ENCODE measurements at regions not wholly inside any gene's neighbourhood (a gene's known extent, or its start where the extent isn't known, plus 50 kb on each side); places are given as distances from the start of the nearest gene placed in this dataset.
A peak's percentile ranks its signal among the peaks of the same experiment; 100 is the strongest.

DNA sequence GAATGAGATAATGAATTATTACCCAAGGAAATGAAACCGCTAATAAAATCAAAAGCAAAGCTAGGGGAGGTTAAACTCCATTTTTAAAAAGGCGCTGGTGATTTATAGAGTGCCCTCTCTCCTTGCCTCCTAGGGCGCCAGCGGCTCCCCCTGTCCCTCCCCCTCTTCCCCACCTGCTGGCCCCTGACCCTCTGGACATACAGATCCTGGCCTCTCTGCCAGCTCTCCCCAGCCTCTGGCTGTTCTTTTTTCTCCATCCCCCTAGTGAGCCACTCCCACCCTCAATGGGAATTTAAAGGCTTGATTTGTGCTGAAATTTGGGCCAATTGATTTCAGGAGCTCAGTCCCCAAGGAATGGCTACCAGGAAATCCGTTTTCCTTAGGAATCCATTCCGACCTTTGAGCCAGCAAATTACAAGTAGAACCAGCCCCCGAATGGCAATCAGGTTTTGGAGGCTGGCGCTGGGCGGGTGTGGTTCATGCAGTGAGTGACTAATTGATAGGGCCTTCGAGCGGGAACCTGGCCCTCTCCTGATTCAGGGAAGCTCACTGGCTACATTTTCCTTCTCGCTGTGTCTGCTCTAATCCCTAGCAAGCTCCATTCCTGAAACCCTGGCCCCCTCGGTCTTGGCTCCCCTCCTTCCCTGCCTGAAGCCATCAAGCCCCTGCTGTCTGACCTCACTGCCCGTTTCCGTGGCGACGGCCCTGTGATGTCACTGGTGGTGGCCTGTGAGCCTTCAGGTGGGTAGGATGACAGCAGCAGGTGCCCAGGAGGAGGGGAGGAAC, 141.9 kb upstream of the SDK2 start:
- no peaks in the 10 kb centered on the region for H3K79me2 ChIP-seq (ENCODE audit: control insufficient read depth, insufficient read depth, low read length)
- no peak overlapping the region for H2BK15ac ChIP-seq (replicated peaks; ENCODE audit: low read depth)
- no peak overlapping the region for H3K56ac ChIP-seq (ENCODE audit: low read length)
- no peaks in the 10 kb centered on the region for H3K36me3 ChIP-seq (ENCODE audit: control insufficient read depth, insufficient read depth, low read length)
- no peak overlapping the region for H4K5ac ChIP-seq (ENCODE audit: low read length)
- no peak overlapping the region for H2BK120ac ChIP-seq (ENCODE audit: low read depth, low read length)
- H3K27ac ChIP-seq (ENCODE audit: low read depth, low read length), result no peak overlapping the region
- H3K27me3 ChIP-seq (ENCODE audit: insufficient read depth, low read length, poor library complexity), result no peaks in the 10 kb centered on the region
- H3K23ac ChIP-seq (ENCODE audit: low read length), result no peak overlapping the region
- peak; percentile 70 for DNase-seq
- peaks cover 1% of the 10 kb centered on the region for H3K4me1 ChIP-seq (ENCODE audit: control insufficient read depth, low read depth, low read length)
- H3K4ac ChIP-seq (ENCODE audit: low read depth, low read length), result no peak overlapping the region
- H3K9ac ChIP-seq (ENCODE audit: low read length), result no peak overlapping the region
- no CpG with 5 or more reads among the region's 17 CpGs for whole genome bisulfite sequencing (ENCODE audit: extremely low coverage, insufficient coverage, low lambda C conversion rate)
- H4K8ac ChIP-seq (ENCODE audit: low read depth, low read length), result no peak overlapping the region
- H3K79me1 ChIP-seq (ENCODE audit: low read length), result no peaks in the 10 kb centered on the region
- H3K18ac ChIP-seq (ENCODE audit: low read length), result no peak overlapping the region
- no peak overlapping the region for H3K4me2 ChIP-seq (ENCODE audit: low read length)
- H2BK5ac ChIP-seq (ENCODE audit: low read length), result no peak overlapping the region
- H2AK5ac ChIP-seq (ENCODE audit: low read length), result no peak overlapping the region
- H3K4me3 ChIP-seq (ENCODE audit: low read length), result no peak overlapping the region

DNA sequence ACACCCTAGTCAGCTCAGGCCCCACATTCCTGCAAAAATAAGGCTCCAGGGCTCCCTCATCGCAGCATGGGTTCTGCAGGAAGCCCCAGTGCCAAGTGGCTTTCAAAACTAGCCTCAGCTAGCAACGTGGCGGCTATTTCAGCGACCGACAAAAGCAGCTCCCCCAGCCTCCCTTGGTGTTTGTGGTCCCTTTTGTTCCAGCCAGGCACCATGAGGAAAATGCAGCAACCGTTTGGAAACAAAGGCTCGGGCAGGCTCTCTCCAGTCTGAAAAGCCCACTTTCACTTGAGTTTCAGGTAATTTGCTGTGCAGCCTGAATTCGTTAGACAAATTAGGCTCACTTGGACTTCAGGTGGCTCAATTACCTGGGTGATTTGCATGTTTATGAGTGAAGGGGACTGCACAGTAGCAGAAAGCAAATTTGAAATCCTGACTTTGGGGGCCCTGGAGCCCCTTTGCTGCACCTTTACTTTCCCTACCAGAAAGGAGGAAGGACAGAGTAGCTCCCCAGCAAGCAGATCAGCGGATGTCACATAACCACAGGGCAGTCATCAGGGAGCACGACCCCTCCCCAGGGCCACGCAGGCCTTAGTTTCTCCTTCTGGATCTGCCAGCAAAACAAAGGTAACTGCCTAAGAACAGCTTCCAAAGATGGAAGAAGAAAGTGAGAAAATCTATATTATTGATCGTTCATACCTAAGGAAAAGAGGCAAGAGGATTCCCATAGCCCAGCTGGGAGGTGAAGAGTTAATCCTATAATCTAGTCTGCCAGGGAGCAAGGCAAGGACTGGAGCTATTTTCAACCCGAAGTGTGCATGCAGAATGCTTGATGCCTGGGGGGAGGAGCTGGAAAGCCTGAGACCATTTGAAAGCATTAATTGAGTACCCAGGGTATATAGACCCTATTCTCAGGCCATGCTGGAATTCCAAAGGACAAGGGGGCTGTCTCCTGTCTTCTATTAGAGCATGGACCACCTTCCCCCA, 143.1 kb upstream of the SDK2 start:
- H3K27ac ChIP-seq (ENCODE audit: low read depth, low read length), result peak overlapping the region; percentile 8
- DNase-seq, result peak; percentile 13

DNA sequence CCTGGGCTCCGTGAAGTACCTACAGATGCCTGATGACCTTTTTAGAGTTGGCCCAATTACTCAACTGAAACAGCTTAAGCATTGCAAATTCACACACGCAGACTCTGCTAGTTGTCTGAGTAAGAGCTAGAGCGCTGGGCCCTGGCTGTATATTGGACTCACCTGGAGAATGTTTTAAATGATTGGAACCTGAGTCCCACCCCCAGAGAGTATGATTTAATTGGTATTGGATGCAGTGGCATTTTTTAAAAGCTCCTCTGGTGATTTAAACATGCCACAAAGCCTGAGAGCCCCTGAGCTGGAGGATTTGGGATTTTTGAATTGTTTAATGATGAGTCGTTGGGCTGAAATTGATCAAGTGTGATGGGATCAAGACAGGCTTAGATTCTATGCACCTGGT, 143.9 kb upstream of the SDK2 start:
- Histone ChIP-seq H2AK5ac (ENCODE audit: low read length) (no peak overlapping the region), H3K4me2 (ENCODE audit: low read length) (no peak overlapping the region), H3K9ac (ENCODE audit: low read length) (no peak overlapping the region), H3K79me1 (ENCODE audit: low read length) (no peaks in the 10 kb centered on the region), H2BK15ac (replicated peaks; ENCODE audit: low read depth) (no peak overlapping the region), H3K23ac (ENCODE audit: low read length) (no peak overlapping the region), H3K27ac (ENCODE audit: low read depth, low read length) (no peak overlapping the region), H4K5ac (ENCODE audit: low read length) (no peak overlapping the region), H3K56ac (ENCODE audit: low read length) (no peak overlapping the region), H2BK5ac (ENCODE audit: low read length) (no peak overlapping the region), H3K27me3 (ENCODE audit: insufficient read depth, low read length, poor library complexity) (no peaks in the 10 kb centered on the region), H4K8ac (ENCODE audit: low read depth, low read length) (no peak overlapping the region), H3K36me3 (ENCODE audit: control insufficient read depth, insufficient read depth, low read length) (no peaks in the 10 kb centered on the region), H3K4me3 (ENCODE audit: low read length) (no peak overlapping the region), H2BK120ac (ENCODE audit: low read depth, low read length) (no peak overlapping the region), H3K4me1 (ENCODE audit: control insufficient read depth, low read depth, low read length) (peaks cover 1% of the 10 kb centered on the region), H3K18ac (ENCODE audit: low read length) (no peak overlapping the region), H3K79me2 (ENCODE audit: control insufficient read depth, insufficient read depth, low read length) (no peaks in the 10 kb centered on the region), H3K4ac (ENCODE audit: low read depth, low read length) (no peak overlapping the region)
- no CpG with 5 or more reads among the region's 4 CpGs for WGBS (ENCODE audit: extremely low coverage, insufficient coverage, low lambda C conversion rate)
- DNase-seq, result peak; percentile 13

More for the DNA sequence above, 143.1 kb upstream of the SDK2 start:
- no peak overlapping the region for H3K4ac ChIP-seq (ENCODE audit: low read depth, low read length)
- H3K79me2 ChIP-seq (ENCODE audit: control insufficient read depth, insufficient read depth, low read length), result no peaks in the 10 kb centered on the region
- H3K18ac ChIP-seq (ENCODE audit: low read length), result no peak overlapping the region
- no peak overlapping the region for H3K4me2 ChIP-seq (ENCODE audit: low read length)
- H4K5ac ChIP-seq (ENCODE audit: low read length), result no peak overlapping the region
- H2BK120ac ChIP-seq (ENCODE audit: low read depth, low read length), result no peak overlapping the region
- no peak overlapping the region for H3K9ac ChIP-seq (ENCODE audit: low read length)
- H4K8ac ChIP-seq (ENCODE audit: low read depth, low read length), result no peak overlapping the region
- no peak overlapping the region for H2BK15ac ChIP-seq (replicated peaks; ENCODE audit: low read depth)
- no peak overlapping the region for H3K4me3 ChIP-seq (ENCODE audit: low read length)
- peaks cover 1% of the 10 kb centered on the region for H3K4me1 ChIP-seq (ENCODE audit: control insufficient read depth, low read depth, low read length)
- H2AK5ac ChIP-seq (ENCODE audit: low read length), result no peak overlapping the region
- no peak overlapping the region for H2BK5ac ChIP-seq (ENCODE audit: low read length)
- H3K79me1 ChIP-seq (ENCODE audit: low read length), result no peaks in the 10 kb centered on the region
- no peaks in the 10 kb centered on the region for H3K36me3 ChIP-seq (ENCODE audit: control insufficient read depth, insufficient read depth, low read length)
- no peak overlapping the region for H3K23ac ChIP-seq (ENCODE audit: low read length)
- H3K27me3 ChIP-seq (ENCODE audit: insufficient read depth, low read length, poor library complexity), result no peaks in the 10 kb centered on the region
- H3K56ac ChIP-seq (ENCODE audit: low read length), result peak overlapping the region; percentile 29
- WGBS (ENCODE audit: extremely low coverage, insufficient coverage, low lambda C conversion rate), result no CpG with 5 or more reads among the region's 13 CpGs

DNA sequence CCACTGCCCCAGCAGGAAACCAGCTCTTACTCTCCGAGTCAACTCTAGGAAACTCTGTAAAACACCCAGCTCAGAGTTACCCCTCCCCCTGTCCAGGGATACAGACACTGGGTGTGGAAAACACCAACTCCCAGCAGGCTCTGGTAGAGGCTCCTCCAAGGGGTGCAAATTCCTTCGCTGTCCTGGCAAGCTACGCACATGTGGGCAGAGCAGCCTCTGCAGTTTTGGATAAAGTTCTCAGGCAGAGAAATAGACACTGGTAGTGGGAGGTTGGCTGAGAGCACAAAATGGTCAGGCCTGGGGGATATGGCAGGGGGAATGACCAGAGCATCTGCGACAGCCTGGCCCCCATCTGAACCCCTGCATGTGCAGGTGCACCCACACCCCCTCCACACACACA, 146.9 kb upstream of the SDK2 start:
- H3K27ac ChIP-seq (ENCODE audit: low read depth, low read length), result no peak overlapping the region
- no peak overlapping the region for H3K23ac ChIP-seq (ENCODE audit: low read length)
- no peak overlapping the region for H3K4me2 ChIP-seq (ENCODE audit: low read length)
- no peaks in the 10 kb centered on the region for H3K79me1 ChIP-seq (ENCODE audit: low read length)
- H3K4me3 ChIP-seq (ENCODE audit: low read length), result no peak overlapping the region
- H3K9ac ChIP-seq (ENCODE audit: low read length), result no peak overlapping the region
- H2AK5ac ChIP-seq (ENCODE audit: low read length), result no peak overlapping the region
- H3K36me3 ChIP-seq (ENCODE audit: control insufficient read depth, insufficient read depth, low read length), result no peaks in the 10 kb centered on the region
- H2BK5ac ChIP-seq (ENCODE audit: low read length), result no peak overlapping the region
- no peaks in the 10 kb centered on the region for H3K79me2 ChIP-seq (ENCODE audit: control insufficient read depth, insufficient read depth, low read length)
- no peak overlapping the region for H2BK120ac ChIP-seq (ENCODE audit: low read depth, low read length)
- H3K4me1 ChIP-seq (ENCODE audit: control insufficient read depth, low read depth, low read length), result peaks cover 1% of the 10 kb centered on the region
- no peak overlapping the region for H4K5ac ChIP-seq (ENCODE audit: low read length)
- no peak overlapping the region for H3K4ac ChIP-seq (ENCODE audit: low read depth, low read length)
- H4K8ac ChIP-seq (ENCODE audit: low read depth, low read length), result no peak overlapping the region
- H3K56ac ChIP-seq (ENCODE audit: low read length), result no peak overlapping the region
- H3K27me3 ChIP-seq (ENCODE audit: insufficient read depth, low read length, poor library complexity), result no peaks in the 10 kb centered on the region
- no peak for DNase-seq
- no peak overlapping the region for H3K18ac ChIP-seq (ENCODE audit: low read length)
- WGBS (ENCODE audit: extremely low coverage, insufficient coverage, low lambda C conversion rate), result no CpG with 5 or more reads among the region's 4 CpGs
- H2BK15ac ChIP-seq (replicated peaks; ENCODE audit: low read depth), result no peak overlapping the region

DNA sequence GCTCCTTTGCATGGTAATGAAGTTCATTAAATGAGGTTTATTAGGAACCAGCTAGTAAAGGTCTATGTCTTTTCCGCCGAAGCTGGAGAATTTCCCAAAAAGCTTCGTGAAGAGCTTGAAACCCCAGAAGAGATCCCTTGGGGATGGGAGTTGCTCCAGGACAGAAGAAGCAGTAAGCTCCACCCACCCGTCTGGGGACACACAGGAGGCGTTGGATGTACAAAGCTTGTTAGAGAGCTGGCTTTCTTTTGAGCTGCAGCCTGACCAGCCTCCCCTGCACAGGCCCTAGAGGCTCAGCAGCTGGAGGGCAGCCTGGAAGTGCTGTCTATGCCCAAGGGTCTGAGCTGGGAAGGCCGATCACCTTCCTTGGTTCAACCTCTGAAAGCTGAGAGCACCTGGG, 147.4 kb upstream of the SDK2 start:
- H2BK5ac ChIP-seq (ENCODE audit: low read length), result no peak overlapping the region
- H3K4ac ChIP-seq (ENCODE audit: low read depth, low read length), result no peak overlapping the region
- no peak overlapping the region for H3K9ac ChIP-seq (ENCODE audit: low read length)
- no peak overlapping the region for H3K27ac ChIP-seq (ENCODE audit: low read depth, low read length)
- no peak overlapping the region for H4K5ac ChIP-seq (ENCODE audit: low read length)
- no peak overlapping the region for H2BK15ac ChIP-seq (replicated peaks; ENCODE audit: low read depth)
- H2BK120ac ChIP-seq (ENCODE audit: low read depth, low read length), result no peak overlapping the region
- H3K23ac ChIP-seq (ENCODE audit: low read length), result no peak overlapping the region
- peaks cover 1% of the 10 kb centered on the region for H3K4me1 ChIP-seq (ENCODE audit: control insufficient read depth, low read depth, low read length)
- no peak overlapping the region for H3K4me3 ChIP-seq (ENCODE audit: low read length)
- H3K27me3 ChIP-seq (ENCODE audit: insufficient read depth, low read length, poor library complexity), result no peaks in the 10 kb centered on the region
- no peak overlapping the region for H3K4me2 ChIP-seq (ENCODE audit: low read length)
- H3K36me3 ChIP-seq (ENCODE audit: control insufficient read depth, insufficient read depth, low read length), result no peaks in the 10 kb centered on the region
- H3K18ac ChIP-seq (ENCODE audit: low read length), result no peak overlapping the region
- no CpG with 5 or more reads among the region's 6 CpGs for WGBS (ENCODE audit: extremely low coverage, insufficient coverage, low lambda C conversion rate)
- no peak overlapping the region for H2AK5ac ChIP-seq (ENCODE audit: low read length)
- no peak overlapping the region for H3K56ac ChIP-seq (ENCODE audit: low read length)
- H3K79me2 ChIP-seq (ENCODE audit: control insufficient read depth, insufficient read depth, low read length), result no peaks in the 10 kb centered on the region
- no peak overlapping the region for H4K8ac ChIP-seq (ENCODE audit: low read depth, low read length)
- no peak for DNase-seq
- no peaks in the 10 kb centered on the region for H3K79me1 ChIP-seq (ENCODE audit: low read length)

Measured in mesendoderm (in vitro differentiated cells).